ENCODE measurements at regions not wholly inside any gene's neighbourhood (a gene's known extent, or its start where the extent isn't known, plus 50 kb on each side); places are given as distances from the start of the nearest gene placed in this dataset.

DNA sequence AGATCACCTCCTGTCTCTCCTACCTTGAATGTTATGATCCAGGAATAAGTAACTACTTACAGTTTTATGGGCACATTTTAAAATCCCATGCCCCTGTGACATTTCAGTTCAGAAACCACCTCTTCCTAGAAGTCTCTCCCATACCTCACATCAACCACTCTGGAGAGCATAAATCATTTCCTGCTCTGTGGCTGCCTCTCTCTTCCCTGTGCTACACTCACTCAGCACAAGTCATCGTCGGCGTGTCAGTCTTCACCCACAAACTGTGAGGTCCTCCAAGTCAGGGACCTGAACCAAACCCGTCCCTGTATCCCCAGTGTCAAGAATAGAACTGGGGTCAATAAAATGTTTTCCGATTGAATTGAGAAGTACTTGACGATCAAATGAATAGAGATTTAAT lies 863.3 kb downstream of the BCL11B start:
- ChIA-PET POLR2A (no interaction called here), CTCF (ENCODE audit: low intra/inter-chr PET ratio, low total read pairs) (no interaction called here)
- H3K79me2 ChIP-seq (ENCODE audit: insufficient read depth, low read length) = no peaks in the 10 kb centered on the region
- in situ Hi-C loops (cut with HindIII; ENCODE audit: extremely low pct_ligation_motif_present, low pct_unique_long_range_greater_than_20kb) = no loop called here
- H3K4me3 ChIP-seq (replicated peaks in 1 of 3; ENCODE audit: insufficient read depth in 1 of 3, low read depth in 2 of 3, low read length in 3 of 3) = no peak overlapping the region
- peaks cover 93% of the 10 kb centered on the region for H3K9me3 ChIP-seq (ENCODE audit: low read length)
- TF ChIP-seq ZNF44 (CRISPR knock-in tag; IDR thresholded peaks at IDR 0.05) (no peak), FOXA1 (IDR thresholded peaks at IDR 0.05) (no peak), FOXA1 (CRISPR knock-in tag; IDR thresholded peaks at IDR 0.05) (no peak), ZNF816 (CRISPR knock-in tag; IDR thresholded peaks at IDR 0.05; ENCODE audit: borderline replicate concordance) (no peak), CENPX (CRISPR knock-in tag; IDR thresholded peaks at IDR 0.05) (no peak), ZNF891 (CRISPR knock-in tag; IDR thresholded peaks at IDR 0.05) (no peak), ZNF678 (CRISPR knock-in tag; IDR thresholded peaks at IDR 0.05) (no peak), ZNF619 (CRISPR knock-in tag; IDR thresholded peaks at IDR 0.05) (no peak), GATAD1 (CRISPR knock-in tag; IDR thresholded peaks at IDR 0.05) (no peak), SIN3A (IDR thresholded peaks at IDR 0.05; ENCODE audit: borderline replicate concordance, low read depth, low read length) (no peak), ZFP1 (CRISPR knock-in tag; IDR thresholded peaks at IDR 0.05) (no peak)
- TF ChIP-seq, protein P1, sequence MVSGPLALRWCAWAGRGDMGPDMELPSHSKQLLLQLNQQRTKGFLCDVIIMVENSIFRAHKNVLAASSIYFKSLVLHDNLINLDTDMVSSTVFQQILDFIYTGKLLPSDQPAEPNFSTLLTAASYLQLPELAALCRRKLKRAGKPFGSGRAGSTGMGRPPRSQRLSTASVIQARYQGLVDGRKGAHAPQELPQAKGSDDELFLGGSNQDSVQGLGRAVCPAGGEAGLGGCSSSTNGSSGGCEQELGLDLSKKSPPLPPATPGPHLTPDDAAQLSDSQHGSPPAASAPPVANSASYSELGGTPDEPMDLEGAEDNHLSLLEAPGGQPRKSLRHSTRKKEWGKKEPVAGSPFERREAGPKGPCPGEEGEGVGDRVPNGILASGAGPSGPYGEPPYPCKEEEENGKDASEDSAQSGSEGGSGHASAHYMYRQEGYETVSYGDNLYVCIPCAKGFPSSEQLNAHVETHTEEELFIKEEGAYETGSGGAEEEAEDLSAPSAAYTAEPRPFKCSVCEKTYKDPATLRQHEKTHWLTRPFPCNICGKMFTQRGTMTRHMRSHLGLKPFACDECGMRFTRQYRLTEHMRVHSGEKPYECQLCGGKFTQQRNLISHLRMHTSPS (CRISPR knock-in tag; IDR thresholded peaks at IDR 0.05; ENCODE audit: low read depth) = no peak
- TF ChIP-seq, protein P2, sequence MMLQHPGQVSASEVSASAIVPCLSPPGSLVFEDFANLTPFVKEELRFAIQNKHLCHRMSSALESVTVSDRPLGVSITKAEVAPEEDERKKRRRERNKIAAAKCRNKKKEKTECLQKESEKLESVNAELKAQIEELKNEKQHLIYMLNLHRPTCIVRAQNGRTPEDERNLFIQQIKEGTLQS (CRISPR knock-in tag; IDR thresholded peaks at IDR 0.05) = no peak
- no peak overlapping the region for H3K27ac ChIP-seq (ENCODE audit: extremely low read length, insufficient read depth, low read length)
- H3K36me3 ChIP-seq (replicated peaks in 1 of 2; ENCODE audit: control insufficient read depth in 1 of 2, insufficient read depth in 2 of 2, low read length in 2 of 2) = no peaks in the 10 kb centered on the region
- no peak overlapping the region for H3K4me2 ChIP-seq (ENCODE audit: low read depth, low read length)
- 31% methylated on average over 6 of the region's 6 CpGs for WGBS (ENCODE audit: low lambda C conversion rate)
- H4K20me1 ChIP-seq (ENCODE audit: insufficient read depth, low read length) = no peaks in the 10 kb centered on the region
- H3K27me3 ChIP-seq (ENCODE audit: control insufficient read depth in 1 of 2, insufficient read depth in 2 of 2, low read length in 2 of 2) = no peaks in the 10 kb centered on the region
- BruUV-seq (replicated peaks) = no TSS peak
- FAIRE-seq (no peak), ATAC-seq (no peak), DNase-seq (ENCODE audit: low spot score) (no peak)
- intact Hi-C loops (cut with micrococcal nuclease; ENCODE audit: unreplicated experiment) = no loop called here
- no peak overlapping the region for H3K9ac ChIP-seq (ENCODE audit: insufficient read depth, low read depth, low read length)
- H3K4me1 ChIP-seq (ENCODE audit: insufficient read depth, low read length) = no peaks in the 10 kb centered on the region
- no peak overlapping the region for H2AFZ ChIP-seq (ENCODE audit: low read length)

All from HepG2 (cell line).